NCI-H510A treated with DMSO at 0.1 percent for 48 hours (cell line): ENCODE measurements at regions not wholly inside any gene's neighbourhood (a gene's known extent, or its start where the extent isn't known, plus 50 kb on each side); places are given as distances from the start of the nearest gene placed in this dataset.
A peak's percentile ranks its signal among the peaks of the same experiment; 100 is the strongest.
"Not testable (repeated sequence)": the region's sequence is repeated elsewhere in the genome, so short reads cannot be mapped to it uniquely, and the experiment has no call there.

ENCODE experiments used
- DNase-seq: peaks from one replicate; lab custom pipeline; 2025; lab: John Stamatoyannopoulos, UW

- no peak for DNase-seq
Observed at GRCh38 chr6:9103876-9104521, 668.7 kb upstream of the SLC35B3 start.

DNA sequence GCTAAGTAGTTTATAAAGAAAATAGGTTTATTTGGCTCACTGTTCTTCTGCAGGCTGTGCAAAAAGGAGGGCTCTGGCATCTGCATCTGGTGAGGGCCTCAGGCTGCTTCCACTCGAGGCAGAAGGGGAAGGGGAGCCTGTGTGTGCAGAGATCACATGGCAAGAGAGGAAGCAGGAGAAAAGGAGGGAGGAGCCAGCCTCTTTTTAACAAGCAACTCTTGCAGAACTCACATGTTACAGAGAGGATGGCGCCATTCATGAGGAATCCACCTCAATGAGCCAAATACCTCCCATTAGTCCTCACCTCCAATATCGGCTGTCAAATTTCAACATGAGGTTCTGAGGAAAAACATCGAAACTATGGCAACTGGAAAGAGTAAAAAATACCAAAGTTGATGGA, 666.6 kb upstream of the SLC35B3 start:
- no peak for DNase-seq

DNA sequence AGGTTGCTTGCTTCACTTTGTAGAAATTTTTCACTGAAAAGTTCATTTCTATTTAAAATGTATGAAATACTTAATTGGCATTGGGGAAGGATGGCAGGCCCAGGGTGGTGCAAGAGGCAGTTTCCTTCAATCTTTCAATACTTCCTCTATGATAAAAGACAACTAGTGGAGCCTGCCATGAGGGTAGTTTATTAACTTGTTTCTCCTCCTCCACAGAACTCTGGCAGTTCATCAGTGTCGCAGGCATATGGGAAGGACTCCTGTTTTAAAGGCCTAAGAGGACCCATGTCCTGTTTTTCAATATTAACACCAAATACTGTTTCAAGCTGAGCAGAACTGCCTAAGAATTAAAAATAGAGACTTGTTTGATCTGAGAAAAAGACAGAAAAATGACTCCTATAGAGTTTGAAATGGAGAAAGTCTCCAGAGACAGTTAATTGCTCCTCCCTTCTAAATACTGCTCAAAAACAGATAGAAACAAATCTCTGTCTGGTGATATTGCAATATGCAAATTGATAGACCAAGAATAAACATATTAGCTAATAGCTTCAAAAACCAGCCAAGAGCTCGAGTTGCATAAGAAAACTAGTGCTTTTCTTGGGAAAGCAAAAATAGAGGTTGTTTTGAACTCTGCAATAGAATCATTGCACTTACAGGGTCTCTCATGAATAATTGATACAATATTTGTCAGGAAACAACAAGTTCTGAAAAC, 665.7 kb upstream of the SLC35B3 start:
- no peak for DNase-seq

DNA sequence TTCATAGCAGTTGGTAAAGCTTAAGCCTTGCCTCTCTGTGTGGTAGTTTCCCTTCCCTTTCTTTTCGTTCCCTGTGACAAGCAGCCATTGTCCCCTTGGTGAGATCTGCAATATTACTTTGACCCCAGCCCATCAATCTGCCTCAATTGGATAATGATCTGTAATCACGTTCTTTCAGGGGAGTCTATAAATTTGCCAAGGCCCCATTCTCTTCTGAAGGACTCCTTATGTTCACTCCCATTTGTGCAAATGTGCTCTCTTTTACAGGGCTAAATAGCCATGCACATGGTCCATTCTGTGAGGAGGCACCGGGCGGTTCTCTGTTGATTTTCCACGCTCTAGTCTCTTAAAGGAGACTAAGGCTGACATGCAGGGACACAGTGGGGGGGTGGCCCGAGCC, 660.4 kb upstream of the SLC35B3 start:
- DNase-seq: no peak

DNA sequence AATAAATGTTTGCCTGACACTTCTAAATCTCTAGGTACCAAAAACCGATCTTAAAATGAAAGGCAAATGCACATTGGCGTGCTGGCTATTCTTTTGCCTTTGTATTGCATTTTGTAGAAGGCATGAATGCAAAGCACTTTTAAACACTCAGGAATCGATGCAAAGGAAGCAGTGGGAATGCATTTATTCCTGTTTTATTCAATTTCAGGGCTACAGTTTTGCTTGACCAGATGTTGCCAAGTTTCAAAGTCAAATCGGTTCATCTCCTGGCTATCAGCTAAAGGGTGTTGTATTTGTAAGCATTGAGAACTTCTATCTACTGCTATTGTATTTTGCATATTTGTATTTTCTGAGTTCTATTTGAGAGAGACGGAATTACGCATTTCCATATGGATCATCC, 659.8 kb upstream of the SLC35B3 start:
- DNase-seq: no peak

- DNase-seq: no peak
Observed at GRCh38 chr6:9089724-9090123, 654.4 kb upstream of the SLC35B3 start.

DNA sequence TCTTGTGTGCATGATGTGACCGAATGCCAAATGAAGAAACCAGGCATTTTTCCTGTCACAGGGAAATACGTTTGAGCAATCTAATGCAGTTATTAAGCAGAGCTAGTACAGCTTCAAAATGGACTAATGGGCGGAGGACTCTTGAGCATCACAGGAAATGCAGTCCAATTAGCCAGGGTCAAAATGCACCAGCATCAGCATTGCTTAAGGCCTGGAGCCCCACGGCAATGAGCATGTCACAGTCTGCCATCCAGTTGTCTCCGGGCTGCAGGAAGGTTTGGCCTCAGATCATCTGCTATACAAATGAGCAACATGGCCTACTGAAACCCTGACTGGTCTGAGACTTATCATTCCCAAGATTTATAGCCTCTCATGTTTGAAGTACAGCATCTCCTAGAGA, 652.1 kb upstream of the SLC35B3 start:
- peak; percentile 8 for DNase-seq

GRCh38 chr6:9086331-9086730, 651.0 kb upstream of the SLC35B3 start:
- DNase-seq: no peak

GRCh38 chr6:9085709-9086070, 650.3 kb upstream of the SLC35B3 start:
- DNase-seq: no peak

- DNase-seq: no peak
Observed at GRCh38 chr6:9085054-9085708, 649.8 kb upstream of the SLC35B3 start.

DNA sequence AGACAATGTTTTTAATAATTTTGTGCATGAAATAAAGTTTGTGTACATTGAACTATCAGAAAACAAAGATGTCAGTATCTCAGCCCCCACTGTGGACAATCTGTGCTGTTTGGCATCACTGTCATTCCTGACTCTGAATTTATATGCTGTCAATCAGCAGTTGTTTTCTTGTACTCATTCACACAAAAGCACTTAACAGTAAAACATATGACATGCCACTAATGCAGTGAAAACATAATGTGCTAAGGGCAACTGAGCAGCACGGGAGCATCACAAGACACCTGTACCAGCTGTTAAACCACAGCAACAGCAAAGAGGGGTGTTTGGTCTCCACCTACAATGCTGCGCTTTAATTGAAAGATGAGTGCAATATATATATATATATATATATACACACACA, 647.8 kb upstream of the SLC35B3 start:
- no peak for DNase-seq

DNA sequence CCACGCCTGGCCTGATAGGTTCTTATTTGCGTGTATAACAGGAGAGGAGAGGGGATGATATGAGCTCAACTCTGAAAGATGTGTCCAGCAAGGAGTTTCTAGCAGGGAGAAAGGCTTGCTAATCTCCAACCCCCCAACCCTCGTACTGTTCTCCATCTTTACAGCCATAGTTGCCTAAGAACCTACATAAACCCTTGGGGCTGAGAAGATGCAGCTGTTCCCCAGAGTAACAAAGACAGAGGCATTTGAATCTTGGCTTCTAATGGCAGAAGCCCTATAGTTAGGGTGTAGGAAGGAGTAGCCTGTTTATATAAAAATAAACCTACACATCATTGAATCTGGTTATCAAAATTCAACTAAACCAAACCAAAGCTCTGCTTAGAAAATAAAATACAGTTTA, 631.4 kb upstream of the SLC35B3 start:
- no peak for DNase-seq

- DNase-seq: no peak
Observed at GRCh38 chr6:9064156-9064555, 628.8 kb upstream of the SLC35B3 start.

GRCh38 chr6:9062596-9062995, 627.3 kb upstream of the SLC35B3 start:
- DNase-seq: no peak

DNA sequence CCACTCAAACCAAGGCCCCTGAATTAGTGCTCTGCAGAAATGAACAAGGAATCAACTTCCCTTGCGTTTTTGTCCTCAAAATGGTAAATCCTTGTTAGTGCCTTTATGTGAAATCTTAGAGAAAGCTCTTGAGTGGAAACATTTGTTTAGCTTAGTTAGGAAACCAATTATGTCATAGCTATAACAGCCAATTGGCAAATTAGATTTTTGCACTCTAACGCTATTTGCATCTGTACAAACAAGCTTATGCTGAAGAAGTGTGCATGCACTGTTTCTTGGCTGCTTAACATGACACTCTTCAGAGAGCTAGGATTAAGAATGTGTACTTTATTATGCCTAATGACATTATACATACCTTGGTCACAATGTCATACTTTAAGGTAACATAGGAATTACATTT, 622.6 kb upstream of the SLC35B3 start:
- DNase-seq: no peak

DNA sequence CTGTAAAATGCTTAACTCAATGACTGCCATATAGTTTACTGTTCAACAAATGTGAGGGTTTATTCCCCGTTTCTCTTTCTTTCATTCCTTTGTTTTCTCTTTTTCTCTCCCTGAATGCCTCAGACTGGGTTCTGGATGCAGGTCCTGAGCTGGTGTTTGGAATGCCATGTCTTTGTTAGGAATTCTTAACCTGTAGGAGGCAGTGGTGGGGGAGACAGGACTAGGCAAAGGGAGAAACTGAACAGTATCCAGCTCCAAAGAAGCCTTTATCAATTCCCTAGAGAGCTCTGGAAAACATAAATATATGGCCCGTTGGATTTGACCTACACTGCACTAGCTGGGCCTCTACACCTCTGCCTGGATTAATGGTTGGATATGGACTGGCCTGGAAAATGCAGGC, 621.2 kb upstream of the SLC35B3 start:
- DNase-seq: no peak

- DNase-seq: no peak
Observed at GRCh38 chr6:9044426-9044825, 609.1 kb upstream of the SLC35B3 start.

DNA sequence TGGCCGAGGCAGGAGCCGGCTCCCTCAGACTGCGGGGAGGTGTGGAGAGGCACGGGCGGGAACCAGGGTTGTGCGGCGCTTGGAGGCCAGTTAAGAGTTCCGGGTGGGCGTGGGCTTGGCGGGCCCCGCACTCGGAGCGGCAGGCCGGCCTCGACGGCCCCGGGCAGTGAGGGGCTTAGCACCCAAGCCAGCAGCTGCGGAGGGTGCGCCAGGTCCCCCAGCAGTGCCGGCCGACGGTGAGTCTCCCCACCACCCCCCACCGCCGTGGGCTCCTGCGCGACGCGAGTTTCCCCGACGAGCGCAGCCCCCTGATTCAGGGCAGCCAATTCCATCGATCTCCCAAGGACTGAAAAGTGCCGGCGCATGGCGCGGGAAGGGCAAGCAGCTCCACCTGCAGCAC, 605.4 kb upstream of the SLC35B3 start:
- DNase-seq: no peak

- DNase-seq: no peak
Observed at GRCh38 chr6:9039258-9039657, 603.9 kb upstream of the SLC35B3 start.

GRCh38 chr6:9028086-9028485, 592.7 kb upstream of the SLC35B3 start:
- DNase-seq: no peak

DNA sequence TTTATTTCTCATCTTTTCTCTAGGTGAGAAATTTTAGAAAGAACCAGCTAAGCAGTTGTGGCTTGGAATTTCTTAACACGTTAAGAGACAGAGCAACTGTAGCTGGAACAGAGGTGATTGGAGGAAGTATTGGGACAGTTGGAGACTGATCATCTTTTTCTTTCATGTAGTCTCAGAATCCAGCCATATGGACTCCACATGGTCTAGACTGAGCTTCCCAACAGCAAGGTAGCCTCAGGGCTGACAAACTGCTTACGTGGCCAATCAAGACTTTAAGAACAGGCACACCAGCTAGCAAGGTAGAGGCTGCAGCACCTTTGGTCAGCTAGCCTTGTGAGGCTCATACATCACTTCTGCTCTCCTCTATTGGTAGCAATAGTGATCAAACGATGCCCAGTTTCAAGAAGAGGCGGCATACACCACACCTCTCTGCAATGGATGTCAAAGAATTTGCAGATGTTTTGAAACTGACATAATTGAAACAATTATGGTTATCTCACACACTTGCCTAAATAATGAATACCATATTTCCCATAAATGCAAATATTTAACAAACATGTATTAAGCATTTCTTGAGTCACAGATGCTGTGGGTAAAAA, 590.5 kb upstream of the SLC35B3 start:
- no peak for DNase-seq

GRCh38 chr6:9025228-9025627, 589.9 kb upstream of the SLC35B3 start:
- no peak for DNase-seq

GRCh38 chr6:9024246-9024645, 588.9 kb upstream of the SLC35B3 start:
- not testable (repeated sequence) for DNase-seq
